ENCODE measurements at regions not wholly inside any gene's neighbourhood (a gene's known extent, or its start where the extent isn't known, plus 50 kb on each side); places are given as distances from the start of the nearest gene placed in this dataset.

DNA sequence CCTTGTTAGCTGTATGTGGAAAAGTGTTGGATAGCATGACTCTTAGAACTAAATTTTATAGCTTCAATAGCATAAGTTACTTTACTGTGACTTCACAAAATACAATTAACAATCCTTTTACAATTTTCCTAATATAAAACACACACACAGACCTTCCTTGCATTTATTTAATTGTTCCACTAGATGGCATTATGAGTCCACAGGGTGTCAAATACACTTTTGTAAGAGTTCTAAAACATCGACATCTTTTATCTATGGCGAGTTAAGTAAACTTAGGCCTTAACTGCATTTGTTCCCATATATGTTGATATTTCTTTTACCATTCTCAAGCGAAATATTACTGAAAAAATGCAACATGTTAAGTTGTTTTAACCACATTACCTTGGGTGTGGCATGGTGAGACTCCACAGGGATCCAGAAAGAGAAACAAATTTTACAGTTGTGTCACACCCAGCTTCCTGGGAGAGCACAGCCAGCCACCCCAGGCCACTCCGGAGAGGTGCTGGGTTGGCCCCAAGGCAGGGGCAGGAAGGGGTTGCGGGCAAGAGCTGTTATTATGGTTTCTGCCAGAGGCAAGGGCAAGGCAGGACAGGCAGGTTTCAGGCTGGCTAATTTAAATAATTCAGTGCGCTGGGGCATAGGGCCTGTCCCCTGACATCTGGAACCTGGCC, 312.4 kb upstream of the MC4R start:
- peak; percentile 60; the same call in 2 of the 3 replicates for ATAC-seq
- no peak for TF ChIP-seq ZFP3 (CRISPR knock-in tag; IDR thresholded peaks at IDR 0.05)

DNA sequence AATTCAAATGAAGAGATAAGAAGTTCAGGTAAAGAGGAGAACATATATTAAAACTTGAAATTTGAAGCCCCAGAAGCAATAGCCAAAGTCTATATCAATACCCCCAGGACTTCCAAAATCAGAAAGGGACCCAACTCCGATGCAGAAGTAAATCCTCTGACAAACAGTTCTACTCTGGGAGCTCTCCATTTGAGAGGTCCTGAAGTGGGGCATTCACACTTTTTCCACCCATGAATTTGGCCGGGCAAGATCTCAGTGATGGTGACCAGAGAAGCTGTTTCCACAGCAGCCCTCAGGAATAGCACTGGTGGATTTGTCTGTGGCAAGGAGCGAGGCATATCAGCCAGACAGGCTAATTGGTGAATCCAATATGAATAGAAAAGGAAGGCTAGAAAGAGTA, 313.6 kb upstream of the MC4R start:
- TF ChIP-seq BACH2 (CRISPR knock-in tag; IDR thresholded peaks at IDR 0.05; ENCODE audit: borderline replicate concordance) (no peak), ZC3H10 (CRISPR knock-in tag; IDR thresholded peaks at IDR 0.05) (no peak), ZNF8 (CRISPR knock-in tag; IDR thresholded peaks at IDR 0.05) (no peak), ESRRG (CRISPR knock-in tag; IDR thresholded peaks at IDR 0.05) (no peak), ARNTL (CRISPR knock-in tag; IDR thresholded peaks at IDR 0.05; ENCODE audit: borderline replicate concordance, low read depth) (no peak), ISL1 (CRISPR knock-in tag; IDR thresholded peaks at IDR 0.05) (no peak), GLIS3 (CRISPR knock-in tag; IDR thresholded peaks at IDR 0.05) (no peak), RARB (CRISPR knock-in tag; IDR thresholded peaks at IDR 0.05) (no peak), TOX (CRISPR knock-in tag; IDR thresholded peaks at IDR 0.05; ENCODE audit: borderline replicate concordance) (no peak), TCF4 (CRISPR knock-in tag; IDR thresholded peaks at IDR 0.05; ENCODE audit: borderline replicate concordance) (no peak), OSR1 (CRISPR knock-in tag; IDR thresholded peaks at IDR 0.05) (no peak), PPARA (CRISPR knock-in tag; IDR thresholded peaks at IDR 0.05; ENCODE audit: borderline replicate concordance) (no peak)
- TF ChIP-seq, protein P1, sequence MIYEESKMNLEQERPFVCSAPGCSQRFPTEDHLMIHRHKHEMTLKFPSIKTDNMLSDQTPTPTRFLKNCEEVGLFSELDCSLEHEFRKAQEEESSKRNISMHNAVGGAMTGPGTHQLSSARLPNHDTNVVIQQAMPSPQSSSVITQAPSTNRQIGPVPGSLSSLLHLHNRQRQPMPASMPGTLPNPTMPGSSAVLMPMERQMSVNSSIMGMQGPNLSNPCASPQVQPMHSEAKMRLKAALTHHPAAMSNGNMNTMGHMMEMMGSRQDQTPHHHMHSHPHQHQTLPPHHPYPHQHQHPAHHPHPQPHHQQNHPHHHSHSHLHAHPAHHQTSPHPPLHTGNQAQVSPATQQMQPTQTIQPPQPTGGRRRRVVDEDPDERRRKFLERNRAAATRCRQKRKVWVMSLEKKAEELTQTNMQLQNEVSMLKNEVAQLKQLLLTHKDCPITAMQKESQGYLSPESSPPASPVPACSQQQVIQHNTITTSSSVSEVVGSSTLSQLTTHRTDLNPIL (CRISPR knock-in tag; IDR thresholded peaks at IDR 0.05; ENCODE audit: low read depth): no peak
- TF ChIP-seq, protein P2, sequence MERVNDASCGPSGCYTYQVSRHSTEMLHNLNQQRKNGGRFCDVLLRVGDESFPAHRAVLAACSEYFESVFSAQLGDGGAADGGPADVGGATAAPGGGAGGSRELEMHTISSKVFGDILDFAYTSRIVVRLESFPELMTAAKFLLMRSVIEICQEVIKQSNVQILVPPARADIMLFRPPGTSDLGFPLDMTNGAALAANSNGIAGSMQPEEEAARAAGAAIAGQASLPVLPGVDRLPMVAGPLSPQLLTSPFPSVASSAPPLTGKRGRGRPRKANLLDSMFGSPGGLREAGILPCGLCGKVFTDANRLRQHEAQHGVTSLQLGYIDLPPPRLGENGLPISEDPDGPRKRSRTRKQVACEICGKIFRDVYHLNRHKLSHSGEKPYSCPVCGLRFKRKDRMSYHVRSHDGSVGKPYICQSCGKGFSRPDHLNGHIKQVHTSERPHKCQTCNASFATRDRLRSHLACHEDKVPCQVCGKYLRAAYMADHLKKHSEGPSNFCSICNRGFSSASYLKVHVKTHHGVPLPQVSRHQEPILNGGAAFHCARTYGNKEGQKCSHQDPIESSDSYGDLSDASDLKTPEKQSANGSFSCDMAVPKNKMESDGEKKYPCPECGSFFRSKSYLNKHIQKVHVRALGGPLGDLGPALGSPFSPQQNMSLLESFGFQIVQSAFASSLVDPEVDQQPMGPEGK (CRISPR knock-in tag; IDR thresholded peaks at IDR 0.05; ENCODE audit: borderline replicate concordance): no peak
- ATAC-seq: no peak

DNA sequence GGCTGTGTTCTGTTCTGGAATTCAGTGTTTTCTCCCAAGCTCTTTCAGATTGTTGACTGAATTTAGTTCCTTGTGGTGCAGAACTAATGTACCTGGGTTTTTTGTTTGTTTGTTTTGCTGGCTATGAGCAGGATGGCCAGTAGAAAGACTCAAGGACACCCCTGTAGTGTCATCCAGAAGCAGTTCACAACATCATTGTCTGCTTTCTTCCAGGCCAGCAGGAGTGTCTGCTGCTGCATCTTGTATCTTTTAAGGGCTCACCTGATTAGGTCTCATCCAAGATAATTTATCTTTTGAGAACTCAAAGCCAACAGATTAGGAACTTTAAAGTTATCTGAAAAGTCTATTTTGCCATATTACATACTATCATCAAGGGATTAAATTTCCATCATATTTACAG, 318.5 kb upstream of the MC4R start:
- ATAC-seq: no peak
- TF ChIP-seq PPARA (CRISPR knock-in tag; IDR thresholded peaks at IDR 0.05; ENCODE audit: borderline replicate concordance) (no peak), ISL1 (CRISPR knock-in tag; IDR thresholded peaks at IDR 0.05) (no peak), ZNF565 (CRISPR knock-in tag; conservative IDR thresholded peaks at IDR 0.05; ENCODE audit: low read depth) (no peak), TCF4 (CRISPR knock-in tag; IDR thresholded peaks at IDR 0.05; ENCODE audit: borderline replicate concordance) (no peak), ESRRG (CRISPR knock-in tag; IDR thresholded peaks at IDR 0.05) (no peak)

DNA sequence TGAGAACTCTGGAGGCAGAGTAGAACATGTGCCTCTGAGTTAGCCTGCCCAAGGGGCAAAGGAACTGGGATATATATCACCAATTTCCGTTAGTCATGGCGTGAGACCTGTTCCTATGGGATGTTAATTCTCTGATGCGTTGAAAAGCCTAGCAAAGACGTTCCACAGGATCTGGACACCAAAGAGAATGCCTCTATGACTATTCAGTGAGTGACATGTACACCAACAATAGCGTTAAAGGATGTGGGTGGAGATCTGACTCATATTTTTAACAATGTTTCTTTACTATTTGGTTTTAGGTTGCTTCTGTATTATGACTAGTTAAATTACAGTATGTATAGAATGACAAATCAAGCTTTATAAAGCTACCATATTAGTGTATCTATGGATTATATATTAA, 320.9 kb upstream of the MC4R start:
- ATAC-seq: no peak
- TF ChIP-seq ZFP30 (CRISPR knock-in tag; IDR thresholded peaks at IDR 0.05) (no peak), SNAI2 (CRISPR knock-in tag; IDR thresholded peaks at IDR 0.05) (no peak), ZFP3 (CRISPR knock-in tag; IDR thresholded peaks at IDR 0.05) (no peak), RARB (CRISPR knock-in tag; IDR thresholded peaks at IDR 0.05) (no peak), ZNF8 (CRISPR knock-in tag; IDR thresholded peaks at IDR 0.05) (no peak), ESRRG (CRISPR knock-in tag; IDR thresholded peaks at IDR 0.05) (no peak), ARNTL (CRISPR knock-in tag; IDR thresholded peaks at IDR 0.05; ENCODE audit: borderline replicate concordance, low read depth) (no peak), ZC3H10 (CRISPR knock-in tag; IDR thresholded peaks at IDR 0.05) (no peak), BACH2 (CRISPR knock-in tag; IDR thresholded peaks at IDR 0.05; ENCODE audit: borderline replicate concordance) (no peak), ISL1 (CRISPR knock-in tag; IDR thresholded peaks at IDR 0.05) (no peak), TCF4 (CRISPR knock-in tag; IDR thresholded peaks at IDR 0.05; ENCODE audit: borderline replicate concordance) (no peak), PPARA (CRISPR knock-in tag; IDR thresholded peaks at IDR 0.05; ENCODE audit: borderline replicate concordance) (no peak), GLIS3 (CRISPR knock-in tag; IDR thresholded peaks at IDR 0.05) (no peak), ZNF70 (CRISPR knock-in tag; IDR thresholded peaks at IDR 0.05) (no peak)
- TF ChIP-seq, protein P2 (CRISPR knock-in tag; IDR thresholded peaks at IDR 0.05; ENCODE audit: borderline replicate concordance): no peak
- TF ChIP-seq, protein P1 (CRISPR knock-in tag; IDR thresholded peaks at IDR 0.05; ENCODE audit: low read depth): no peak
- TF ChIP-seq, protein P3, sequence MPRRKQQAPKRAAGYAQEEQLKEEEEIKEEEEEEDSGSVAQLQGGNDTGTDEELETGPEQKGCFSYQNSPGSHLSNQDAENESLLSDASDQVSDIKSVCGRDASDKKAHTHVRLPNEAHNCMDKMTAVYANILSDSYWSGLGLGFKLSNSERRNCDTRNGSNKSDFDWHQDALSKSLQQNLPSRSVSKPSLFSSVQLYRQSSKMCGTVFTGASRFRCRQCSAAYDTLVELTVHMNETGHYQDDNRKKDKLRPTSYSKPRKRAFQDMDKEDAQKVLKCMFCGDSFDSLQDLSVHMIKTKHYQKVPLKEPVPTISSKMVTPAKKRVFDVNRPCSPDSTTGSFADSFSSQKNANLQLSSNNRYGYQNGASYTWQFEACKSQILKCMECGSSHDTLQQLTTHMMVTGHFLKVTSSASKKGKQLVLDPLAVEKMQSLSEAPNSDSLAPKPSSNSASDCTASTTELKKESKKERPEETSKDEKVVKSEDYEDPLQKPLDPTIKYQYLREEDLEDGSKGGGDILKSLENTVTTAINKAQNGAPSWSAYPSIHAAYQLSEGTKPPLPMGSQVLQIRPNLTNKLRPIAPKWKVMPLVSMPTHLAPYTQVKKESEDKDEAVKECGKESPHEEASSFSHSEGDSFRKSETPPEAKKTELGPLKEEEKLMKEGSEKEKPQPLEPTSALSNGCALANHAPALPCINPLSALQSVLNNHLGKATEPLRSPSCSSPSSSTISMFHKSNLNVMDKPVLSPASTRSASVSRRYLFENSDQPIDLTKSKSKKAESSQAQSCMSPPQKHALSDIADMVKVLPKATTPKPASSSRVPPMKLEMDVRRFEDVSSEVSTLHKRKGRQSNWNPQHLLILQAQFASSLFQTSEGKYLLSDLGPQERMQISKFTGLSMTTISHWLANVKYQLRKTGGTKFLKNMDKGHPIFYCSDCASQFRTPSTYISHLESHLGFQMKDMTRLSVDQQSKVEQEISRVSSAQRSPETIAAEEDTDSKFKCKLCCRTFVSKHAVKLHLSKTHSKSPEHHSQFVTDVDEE (CRISPR knock-in tag; IDR thresholded peaks at IDR 0.05): no peak

Measured in SK-N-SH treated with all-trans-retinoic acid at 6 μM for 48 hours (cell line).